Mesenchymal stem cell (in vitro differentiated cells and primary cell): ENCODE measurements at regions not wholly inside any gene's neighbourhood (a gene's known extent, or its start where the extent isn't known, plus 50 kb on each side); places are given as distances from the start of the nearest gene placed in this dataset.

Experiments used
- DNase-seq: peaks from one replicate; pipeline ENCODE4 v3.0.0-alpha.2; 2013
- H2AFZ ChIP-seq: one replicate; pipeline ENCODE4 v1.6.1; 2013; ENCODE audit warnings: low read depth, mild to moderate bottlenecking, control low read depth, inconsistent platforms, low read length, moderate library complexity
- H2AK5ac ChIP-seq: 2 replicates; pipeline ENCODE4 v1.6.1; 2013; ENCODE audit warnings: low read length, moderate library complexity, mild to moderate bottlenecking, inconsistent platforms; ENCODE audit not compliant: severe bottlenecking
- H2BK120ac ChIP-seq: one replicate; pipeline ENCODE4 v1.6.1; 2013; ENCODE audit warnings: low read depth, mild to moderate bottlenecking, inconsistent platforms, low read length, moderate library complexity
- H2BK12ac ChIP-seq, 2 experiments: one replicate each; pipeline ENCODE4 v1.6.1; 2013; ENCODE audit warnings: inconsistent platforms in 2 of 2, low read length in 2 of 2, mild to moderate bottlenecking in 2 of 2, moderate library complexity in 2 of 2, control low read depth in 1 of 2
- H2BK15ac ChIP-seq: one replicate; pipeline ENCODE4 v1.6.1; 2013; ENCODE audit warnings: mild to moderate bottlenecking, low read depth, inconsistent platforms; ENCODE audit not compliant: poor library complexity, severe bottlenecking
- H2BK5ac ChIP-seq: 2 replicates; pipeline ENCODE4 v1.6.1; 2013; ENCODE audit warnings: low read depth, mild to moderate bottlenecking, low read length, control low read depth, inconsistent platforms; ENCODE audit not compliant: poor library complexity, severe bottlenecking
- H3K14ac ChIP-seq, 2 experiments: one replicate each; pipeline ENCODE4 v1.6.1; 2013; ENCODE audit warnings: inconsistent platforms in 2 of 2, low read length in 2 of 2, control low read depth in 1 of 2, mild to moderate bottlenecking in 1 of 2, moderate library complexity in 1 of 2
- H3K18ac ChIP-seq, 2 experiments: one replicate each; pipeline ENCODE4 v1.6.1; 2013; ENCODE audit warnings: inconsistent platforms in 2 of 2, low read length in 2 of 2, control low read depth in 1 of 2, low read depth in 1 of 2, mild to moderate bottlenecking in 1 of 2
- H3K23ac ChIP-seq, 2 experiments: one replicate each; pipeline ENCODE4 v1.6.1; 2013; ENCODE audit warnings: inconsistent platforms in 2 of 2, low read length in 2 of 2, mild to moderate bottlenecking in 2 of 2, moderate library complexity in 2 of 2, control low read depth in 1 of 2
- H3K27ac ChIP-seq: 2 replicates; pipeline ENCODE4 v1.5.1; 2013; ENCODE audit warnings: mild to moderate bottlenecking, moderate library complexity, low read length, control low read depth, inconsistent platforms; ENCODE audit not compliant: poor library complexity, severe bottlenecking
- H3K27me3 ChIP-seq, 2 experiments: 2 replicates each; pipeline versions ENCODE4 v1.6.1 to v1.7.0; 2013; ENCODE audit warnings: low read length in 2 of 2, mild to moderate bottlenecking in 2 of 2, moderate library complexity in 2 of 2, control low read depth in 1 of 2, inconsistent platforms in 1 of 2; ENCODE audit not compliant: control insufficient read depth in 1 of 2, insufficient read depth in 1 of 2
- H3K36me3 ChIP-seq, 2 experiments: 2 replicates each; pipeline versions ENCODE4 v1.6.1 to v1.7.0; 2013; ENCODE audit warnings: low read length in 2 of 2, control low read depth in 1 of 2, inconsistent platforms in 1 of 2, low read depth in 1 of 2, mild to moderate bottlenecking in 1 of 2; ENCODE audit not compliant: insufficient read depth in 2 of 2, control insufficient read depth in 1 of 2
- H3K4ac ChIP-seq, 2 experiments: one replicate each; pipeline ENCODE4 v1.6.1; 2013; ENCODE audit warnings: inconsistent platforms in 2 of 2, low read length in 2 of 2, mild to moderate bottlenecking in 2 of 2, moderate library complexity in 2 of 2, control low read depth in 1 of 2, low read depth in 1 of 2
- H3K4me1 ChIP-seq: 2 replicates; pipeline ENCODE4 v1.6.1; 2013; ENCODE audit warnings: low read depth, low read length, control low read depth; ENCODE audit not compliant: control insufficient read depth, insufficient read depth
- H3K4me2 ChIP-seq: 2 replicates; pipeline ENCODE4 v1.6.1; 2013; ENCODE audit warnings: low read length, mild to moderate bottlenecking, inconsistent platforms; ENCODE audit not compliant: poor library complexity, severe bottlenecking
- H3K4me3 ChIP-seq, 2 experiments: 2 replicates each; pipeline versions ENCODE4 v1.5.1 to v1.7.0; 2013; ENCODE audit warnings: low read length in 2 of 2, mild to moderate bottlenecking in 2 of 2, control low read depth in 1 of 2, low read depth in 1 of 2; ENCODE audit not compliant: insufficient read depth in 1 of 2
- H3K79me1 ChIP-seq: replicated peaks from 2 replicates; pipeline ENCODE4 v1.6.1; 2013; ENCODE audit warnings: mild to moderate bottlenecking, control low read depth, low read length, inconsistent platforms; ENCODE audit not compliant: poor library complexity, severe bottlenecking
- H3K9ac ChIP-seq: 2 replicates; pipeline ENCODE4 v1.7.0; 2013; ENCODE audit warnings: mild to moderate bottlenecking, low read length, moderate library complexity
- H3K9me3 ChIP-seq: 2 replicates; pipeline ENCODE4 v1.7.0; 2013; ENCODE audit warnings: mild to moderate bottlenecking, low read length; ENCODE audit not compliant: control insufficient read depth
- H4K8ac ChIP-seq: one replicate; pipeline ENCODE4 v1.6.1; 2013; ENCODE audit warnings: inconsistent platforms, mild to moderate bottlenecking, low read length, moderate library complexity
- H4K91ac ChIP-seq: one replicate; pipeline ENCODE4 v1.6.1; 2013; ENCODE audit warnings: mild to moderate bottlenecking, low read length, inconsistent platforms
- WGBS: methylation state at CpG from one replicate; pipeline ENCODE4 v1.1.7; 2013; ENCODE audit warnings: mixed read lengths; 5-methylcytosine and 5-hydroxymethylcytosine counted together

GRCh38 chr9:118038713-118039112 is 334.5 kb downstream of the TLR4 start:
- 71% methylated on average over 1 of the region's 2 CpGs for WGBS

DNA sequence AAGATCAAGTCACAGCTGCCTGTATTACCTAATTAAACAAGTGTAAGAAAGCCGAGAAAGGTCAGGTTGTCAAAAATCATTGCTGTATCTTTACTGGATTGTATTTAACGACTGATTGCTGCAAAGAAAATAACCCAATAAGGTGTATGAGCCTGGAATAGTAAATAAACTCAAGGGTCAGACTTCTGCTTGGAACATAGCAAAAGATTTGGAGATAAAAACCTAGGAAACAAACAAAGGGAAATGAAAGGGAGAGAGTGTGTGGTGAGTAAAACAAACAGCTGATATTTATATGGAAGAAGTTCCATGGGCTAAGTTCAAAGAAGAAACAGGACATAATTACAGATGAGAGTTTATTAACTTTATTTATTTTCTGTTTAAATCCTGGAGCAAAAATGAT is 354.0 kb downstream of the TLR4 start:
- Histone ChIP-seq H3K4me2 (no peak overlapping the region), H3K27ac (no peak overlapping the region), H4K8ac (no peak overlapping the region), H3K9me3 (peaks cover 7% of the 10 kb centered on the region), H2AFZ (no peak overlapping the region), H2BK15ac (no peak overlapping the region), H3K18ac (no peak overlapping the region), H3K4me3 (no peak overlapping the region), H2BK5ac (no peak overlapping the region), H3K4ac (no peak overlapping the region), H3K14ac (no peak overlapping the region), H3K79me1 (no peaks in the 10 kb centered on the region), H2AK5ac (no peak overlapping the region), H3K4me1 (no peaks in the 10 kb centered on the region), H2BK120ac (no peak overlapping the region), H2BK12ac (no peak overlapping the region), H4K91ac (no peak overlapping the region), H3K27me3 (no peaks in the 10 kb centered on the region), H3K36me3 (no peaks in the 10 kb centered on the region), H3K9ac (no peak overlapping the region), H3K23ac (no peak overlapping the region)
- no peak for DNase-seq
- 52% methylated on average over 2 of the region's 2 CpGs for WGBS

More at GRCh38 chr9:118038713-118039112, 334.5 kb downstream of the TLR4 start:
- Histone ChIP-seq H2AK5ac (no peak overlapping the region), H3K9ac (no peak overlapping the region), H3K36me3 (no peaks in the 10 kb centered on the region), H3K27ac (no peak overlapping the region), H3K14ac (no peak overlapping the region), H3K4ac (no peak overlapping the region), H2AFZ (no peak overlapping the region), H3K4me1 (no peaks in the 10 kb centered on the region), H2BK5ac (no peak overlapping the region), H2BK15ac (no peak overlapping the region), H4K91ac (no peak overlapping the region), H3K18ac (no peak overlapping the region), H3K4me3 (no peak overlapping the region), H3K9me3 (no peaks in the 10 kb centered on the region), H3K27me3 (no peaks in the 10 kb centered on the region), H3K79me1 (no peaks in the 10 kb centered on the region), H3K23ac (no peak overlapping the region), H2BK120ac (no peak overlapping the region), H3K4me2 (no peak overlapping the region), H4K8ac (no peak overlapping the region), H2BK12ac (no peak overlapping the region)
- DNase-seq: no peak

GRCh38 chr9:118059484-118060278 is 355.5 kb downstream of the TLR4 start:
- no peaks in the 10 kb centered on the region for H3K79me1 ChIP-seq
- H3K4me2 ChIP-seq: no peak overlapping the region
- H3K27ac ChIP-seq: no peak overlapping the region
- no peak overlapping the region for H3K18ac ChIP-seq
- no peak overlapping the region for H3K14ac ChIP-seq
- no peak overlapping the region for H3K9ac ChIP-seq
- no peak overlapping the region for H2BK120ac ChIP-seq
- H3K4ac ChIP-seq: no peak overlapping the region
- no peaks in the 10 kb centered on the region for H3K27me3 ChIP-seq
- no peaks in the 10 kb centered on the region for H3K4me1 ChIP-seq
- no peak overlapping the region for H4K8ac ChIP-seq
- no peak overlapping the region for H2AFZ ChIP-seq
- no peak overlapping the region for H2BK5ac ChIP-seq
- H3K4me3 ChIP-seq: no peak overlapping the region
- peaks cover 7% of the 10 kb centered on the region for H3K9me3 ChIP-seq
- no peak overlapping the region for H2AK5ac ChIP-seq
- H4K91ac ChIP-seq: no peak overlapping the region
- peak; percentile 24 for DNase-seq
- WGBS: 2% methylated on average over 6 of the region's 11 CpGs
- H2BK15ac ChIP-seq: no peak overlapping the region
- H3K23ac ChIP-seq: no peak overlapping the region
- no peak overlapping the region for H2BK12ac ChIP-seq
- no peaks in the 10 kb centered on the region for H3K36me3 ChIP-seq

DNA sequence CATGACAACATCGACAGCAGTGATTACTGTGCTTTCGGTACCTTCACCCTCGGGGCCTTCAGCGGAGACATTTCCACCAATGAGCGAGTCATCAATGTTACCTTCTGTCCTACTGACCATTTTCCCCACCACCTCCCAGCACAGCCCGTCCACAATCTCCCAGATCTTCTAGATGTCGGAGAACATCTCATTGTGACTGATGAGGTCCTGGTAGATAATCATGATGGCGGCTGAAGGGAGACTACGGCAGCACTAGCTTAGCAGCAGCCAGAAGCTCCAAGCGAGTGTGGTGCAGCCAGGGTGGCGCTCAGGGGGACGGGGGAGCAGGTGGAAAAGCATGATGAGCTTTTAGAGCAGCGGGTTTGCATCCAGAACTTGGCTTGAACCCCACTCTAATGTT is 379.0 kb downstream of the TLR4 start:
- no peak overlapping the region for H3K9ac ChIP-seq
- no peak overlapping the region for H3K4me3 ChIP-seq
- H3K27ac ChIP-seq: no peak overlapping the region
- no peak overlapping the region for H3K18ac ChIP-seq
- H3K23ac ChIP-seq: no peak overlapping the region
- H3K4ac ChIP-seq: no peak overlapping the region
- no peak overlapping the region for H4K8ac ChIP-seq
- no peaks in the 10 kb centered on the region for H3K27me3 ChIP-seq
- H2BK15ac ChIP-seq: no peak overlapping the region
- no peak overlapping the region for H2AK5ac ChIP-seq
- no peaks in the 10 kb centered on the region for H3K36me3 ChIP-seq
- no peak overlapping the region for H2BK120ac ChIP-seq
- no peak for DNase-seq
- H3K4me2 ChIP-seq: no peak overlapping the region
- WGBS: 86% methylated on average over 12 of the region's 13 CpGs
- H3K14ac ChIP-seq: no peak overlapping the region
- no peak overlapping the region for H2BK12ac ChIP-seq
- no peaks in the 10 kb centered on the region for H3K79me1 ChIP-seq
- H3K4me1 ChIP-seq: no peaks in the 10 kb centered on the region
- H3K9me3 ChIP-seq: peaks cover 10% of the 10 kb centered on the region
- H4K91ac ChIP-seq: no peak overlapping the region
- no peak overlapping the region for H2AFZ ChIP-seq
- H2BK5ac ChIP-seq: no peak overlapping the region
